ENCODE measurements at regions not wholly inside any gene's neighbourhood (a gene's known extent, or its start where the extent isn't known, plus 50 kb on each side); places are given as distances from the start of the nearest gene placed in this dataset.

GRCh38 chr3:103082501-103082900, 647.7 kb downstream of the ZPLD1 start (continued):
- TF ChIP-seq PBX3 (IDR thresholded peaks at IDR 0.05; ENCODE audit: insufficient replicate concordance, low read depth, low read length) (no peak), MYC (IDR thresholded peaks at IDR 0.05; ENCODE audit: insufficient read depth, insufficient read length, insufficient replicate concordance, low read length, severe bottlenecking) (no peak), HDGF (IDR thresholded peaks at IDR 0.05) (no peak), POLR2AphosphoS2 (IDR thresholded peaks at IDR 0.05; ENCODE audit: low read depth, low read length) (no peak), TCF12 (IDR thresholded peaks at IDR 0.05; ENCODE audit: low read depth, low read length) (no peak), CBFB (IDR thresholded peaks at IDR 0.05; ENCODE audit: low read depth) (no peak), NR2C2 (IDR thresholded peaks at IDR 0.05; ENCODE audit: borderline replicate concordance, control insufficient read depth, insufficient read length, low read depth) (no peak), REST (IDR thresholded peaks at IDR 0.05; ENCODE audit: low read depth, low read length) (no peak), RELA (IDR thresholded peaks at IDR 0.05; ENCODE audit: borderline replicate concordance, partially characterized antibody) (no peak)
